GM21526 (cell line): ENCODE measurements at regions not wholly inside any gene's neighbourhood (a gene's known extent, or its start where the extent isn't known, plus 50 kb on each side); places are given as distances from the start of the nearest gene placed in this dataset.

Source experiments
- ATAC-seq: cut with Tn5 transposase; IDR thresholded peaks from one replicate; pipeline ENCODE4 v1.9.1; 2021; ENCODE audit warnings: moderate library complexity; ENCODE audit not compliant: unreplicated experiment, low FRiP score

GRCh38 chr18:72104851-72105250 is 439.3 kb downstream of the CBLN2 start:
- no peak for ATAC-seq

GRCh38 chr18:72102412-72102811 is 441.7 kb downstream of the CBLN2 start:
- no peak for ATAC-seq

- ATAC-seq = no peak
These were observed 443.6 kb downstream of the CBLN2 start for GRCh38 chr18:72100465-72101004.

- ATAC-seq = peak; percentile 58
These were observed 452.8 kb downstream of the CBLN2 start for GRCh38 chr18:72091369-72091768.

- peak; percentile 54 for ATAC-seq
These were observed 454.7 kb downstream of the CBLN2 start for GRCh38 chr18:72089432-72089831.

GRCh38 chr18:72086421-72086820 is 457.7 kb downstream of the CBLN2 start:
- ATAC-seq = no peak

GRCh38 chr18:72075040-72075439 is 469.1 kb downstream of the CBLN2 start:
- ATAC-seq = no peak

- no peak for ATAC-seq
These were observed 481.1 kb downstream of the CBLN2 start for GRCh38 chr18:72063001-72063400.

- ATAC-seq = no peak
These were observed 485.3 kb downstream of the CBLN2 start for GRCh38 chr18:72058851-72059250.

GRCh38 chr18:72056171-72056570 is 488.0 kb downstream of the CBLN2 start:
- no peak for ATAC-seq

GRCh38 chr18:72041313-72042032 is 502.7 kb downstream of the CBLN2 start:
- ATAC-seq = no peak

GRCh38 chr18:72013427-72013850 is 530.7 kb downstream of the CBLN2 start:
- no peak for ATAC-seq

- no peak for ATAC-seq
These were observed 545.5 kb downstream of the CBLN2 start for GRCh38 chr18:71998547-71999097.

- no peak for ATAC-seq
These were observed 548.2 kb downstream of the CBLN2 start for GRCh38 chr18:71995904-71996465.

GRCh38 chr18:71994273-71994672 is 549.9 kb downstream of the CBLN2 start:
- no peak for ATAC-seq

GRCh38 chr18:71989616-71990015 is 554.5 kb downstream of the CBLN2 start:
- no peak for ATAC-seq

GRCh38 chr18:71986351-71987050 is 557.6 kb downstream of the CBLN2 start:
- ATAC-seq = no peak

- ATAC-seq = no peak
These were observed 567.4 kb downstream of the CBLN2 start for GRCh38 chr18:71976744-71977143.

GRCh38 chr18:71966791-71967190 is 577.4 kb downstream of the CBLN2 start:
- ATAC-seq = no peak

- ATAC-seq = no peak
These were observed 585.5 kb downstream of the CBLN2 start for GRCh38 chr18:71958605-71959004.

- ATAC-seq = no peak
These were observed 593.1 kb downstream of the CBLN2 start for GRCh38 chr18:71951001-71951400.
